OCI-LY1 (cell line): ENCODE measurements at regions not wholly inside any gene's neighbourhood (a gene's known extent, or its start where the extent isn't known, plus 50 kb on each side); places are given as distances from the start of the nearest gene placed in this dataset.

Experiments used
- H2AFZ ChIP-seq: fragments of 200-600 bp; sonication (generic), shearing (Covaris generic); 2 replicates; pipeline ENCODE4 v1.6.0; 2014; ENCODE audit warnings: antibody characterized with exemption, mild to moderate bottlenecking, low read length
- H3F3A ChIP-seq: fragments of 200-600 bp; sonication (generic), shearing (Covaris generic); 2 replicates; pipeline ENCODE4 v1.6.0; 2014; ENCODE audit warnings: mild to moderate bottlenecking, antibody characterized with exemption, low read length, moderate library complexity; ENCODE audit not compliant: insufficient read depth
- H3K27ac ChIP-seq: fragments of 200-600 bp; sonication (generic); 2 replicates; pipeline ENCODE4 v1.5.1; 2014; ENCODE audit warnings: low read length, mixed run types, mild to moderate bottlenecking, low read depth; ENCODE audit not compliant: poor library complexity, severe bottlenecking
- H3K27me3 ChIP-seq: fragments of 200-600 bp; sonication (generic); 2 replicates; pipeline ENCODE4 v1.6.0; 2014; ENCODE audit warnings: antibody characterized with exemption, mild to moderate bottlenecking, low read length, moderate library complexity; ENCODE audit not compliant: insufficient read depth
- H3K36me3 ChIP-seq: fragments of 200-600 bp; sonication (generic); 2 replicates; pipeline ENCODE4 v1.6.1; 2014; ENCODE audit warnings: mild to moderate bottlenecking, antibody characterized with exemption, low read length, moderate library complexity, mixed read lengths; ENCODE audit not compliant: insufficient read depth
- H3K4me1 ChIP-seq: fragments of 200-600 bp; sonication (generic); 2 replicates; pipeline ENCODE4 v1.5.1; 2014; ENCODE audit warnings: mild to moderate bottlenecking, low read length, moderate library complexity; ENCODE audit not compliant: insufficient read depth, severe bottlenecking
- H3K4me2 ChIP-seq: fragments of 200-600 bp; sonication (generic), shearing (Covaris generic); 2 replicates; pipeline ENCODE4 v1.6.1; 2014; ENCODE audit warnings: low read length
- H3K4me3 ChIP-seq: fragments of 200-600 bp; sonication (generic); 2 replicates; pipeline ENCODE4 v1.5.1; 2014; ENCODE audit warnings: low read length, low read depth, mild to moderate bottlenecking, mixed read lengths; ENCODE audit not compliant: poor library complexity, severe bottlenecking
- H3K79me2 ChIP-seq: fragments of 200-600 bp; shearing (Covaris generic); 2 replicates; pipeline ENCODE4 v1.6.1; 2016; ENCODE audit warnings: mixed run types, low read length, mixed read lengths; ENCODE audit not compliant: insufficient read depth
- H3K9ac ChIP-seq: fragments of 200-600 bp; sonication (generic), shearing (Covaris generic); 2 replicates; pipeline ENCODE4 v1.6.1; 2014; ENCODE audit warnings: mild to moderate bottlenecking, low read length, mixed read lengths
- H3K9me2 ChIP-seq: fragments of 200-600 bp; sonication (generic), shearing (Covaris generic); 2 replicates; pipeline ENCODE4 v1.6.1; 2014; ENCODE audit warnings: low read depth, mild to moderate bottlenecking, low read length, mixed read lengths
- H3K9me3 ChIP-seq: fragments of 200-600 bp; shearing (Covaris generic); 2 replicates; pipeline ENCODE4 v1.6.1; 2014; ENCODE audit warnings: low read length, mixed read lengths
- H4K20me1 ChIP-seq: fragments of 200-600 bp; sonication (generic), shearing (Covaris generic); 2 replicates; pipeline ENCODE4 v1.6.0; 2016; ENCODE audit warnings: mild to moderate bottlenecking, low read length; ENCODE audit not compliant: insufficient read depth
- CTCF ChIP-seq: fragments of 200-600 bp; sonication (generic), shearing (Covaris generic); IDR thresholded peaks from 2 replicates; pipeline ENCODE4 v1.5.1; 2017; ENCODE audit warnings: mild to moderate bottlenecking, antibody characterized with exemption, low read length, moderate library complexity, mixed read lengths
- EZH2 ChIP-seq: fragments of 200-600 bp; sonication (generic), shearing (Covaris generic); IDR thresholded peaks from 2 replicates; pipeline ENCODE4 v1.8.0; 2017; ENCODE audit warnings: borderline replicate concordance, mixed run types, mild to moderate bottlenecking, antibody characterized with exemption, low read length, moderate library complexity, mixed read lengths

DNA sequence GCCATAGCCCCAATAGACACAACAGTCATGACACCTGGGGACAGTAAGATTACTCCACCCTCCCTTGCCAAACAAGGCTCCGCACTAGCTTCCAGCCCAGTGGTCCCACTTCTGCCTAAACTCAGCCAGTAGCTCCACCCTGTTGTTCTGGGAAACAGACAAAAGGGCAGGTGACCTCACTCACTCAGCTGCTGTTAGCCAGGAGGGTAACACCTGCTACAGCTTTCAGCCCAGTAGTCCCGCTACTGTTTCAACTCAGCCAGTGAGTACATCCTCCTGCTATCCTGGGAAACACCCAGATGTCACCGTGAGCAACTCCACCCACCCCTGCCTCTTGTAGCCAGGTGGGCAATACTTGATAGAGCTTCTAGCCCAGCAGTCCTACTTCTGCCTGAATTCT lies 162.7 kb upstream of the CPXCR1 start:
- H2AFZ ChIP-seq: no peak overlapping the region
- H3K4me2 ChIP-seq: no peak overlapping the region
- H3K27me3 ChIP-seq: no peaks in the 10 kb centered on the region
- no peak overlapping the region for H3K4me3 ChIP-seq
- H4K20me1 ChIP-seq: no peaks in the 10 kb centered on the region
- H3K9me2 ChIP-seq: no peaks in the 10 kb centered on the region
- no peak overlapping the region for H3K27ac ChIP-seq
- no peak for TF ChIP-seq EZH2
- TF ChIP-seq CTCF: no peak
- H3K36me3 ChIP-seq: no peaks in the 10 kb centered on the region
- no peaks in the 10 kb centered on the region for H3K79me2 ChIP-seq
- no peaks in the 10 kb centered on the region for H3K9me3 ChIP-seq
- no peak overlapping the region for H3K9ac ChIP-seq
- H3K4me1 ChIP-seq: no peaks in the 10 kb centered on the region
- no peaks in the 10 kb centered on the region for H3F3A ChIP-seq

GRCh38 chrX:88586317-88586716 lies 160.7 kb upstream of the CPXCR1 start:
- no peaks in the 10 kb centered on the region for H3K36me3 ChIP-seq
- no peaks in the 10 kb centered on the region for H3F3A ChIP-seq
- no peak overlapping the region for H3K27ac ChIP-seq
- H3K4me1 ChIP-seq: no peaks in the 10 kb centered on the region
- H3K79me2 ChIP-seq: no peaks in the 10 kb centered on the region
- no peak overlapping the region for H2AFZ ChIP-seq
- no peaks in the 10 kb centered on the region for H3K9me3 ChIP-seq
- H3K9ac ChIP-seq: no peak overlapping the region
- H3K9me2 ChIP-seq: no peaks in the 10 kb centered on the region
- H3K27me3 ChIP-seq: no peaks in the 10 kb centered on the region
- H4K20me1 ChIP-seq: no peaks in the 10 kb centered on the region
- no peak overlapping the region for H3K4me3 ChIP-seq
- H3K4me2 ChIP-seq: no peak overlapping the region
- TF ChIP-seq EZH2 (no peak), CTCF (no peak)

DNA sequence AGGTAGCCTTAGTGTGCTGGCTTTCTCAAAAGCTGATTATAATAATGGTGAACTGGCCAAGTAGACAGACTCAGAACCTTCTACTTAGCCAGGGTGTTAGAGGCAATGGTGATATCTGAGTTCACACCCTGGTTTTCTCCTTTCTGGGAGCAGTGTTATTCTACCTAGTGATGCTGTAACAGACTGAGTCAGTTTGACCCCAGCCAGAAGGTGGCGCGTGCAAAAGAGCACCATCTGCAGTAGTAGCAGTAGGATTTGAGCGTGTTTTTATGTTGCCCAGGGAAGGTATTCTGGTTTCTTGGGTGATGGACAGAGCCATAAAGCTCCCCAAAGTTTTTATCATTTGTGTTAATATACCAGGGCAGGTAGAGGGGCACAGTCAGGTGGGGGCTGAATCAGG lies 143.8 kb upstream of the CPXCR1 start:
- Histone ChIP-seq H3K9ac (no peak overlapping the region), H3K27me3 (no peaks in the 10 kb centered on the region), H4K20me1 (no peaks in the 10 kb centered on the region), H3K27ac (no peak overlapping the region), H3K79me2 (no peaks in the 10 kb centered on the region), H3K4me1 (no peaks in the 10 kb centered on the region), H3F3A (no peaks in the 10 kb centered on the region), H3K4me3 (no peak overlapping the region), H2AFZ (no peak overlapping the region), H3K36me3 (no peaks in the 10 kb centered on the region), H3K9me3 (no peaks in the 10 kb centered on the region), H3K9me2 (no peaks in the 10 kb centered on the region), H3K4me2 (no peak overlapping the region)
- TF ChIP-seq EZH2 (no peak), CTCF (no peak)
